ENCODE measurements at regions not wholly inside any gene's neighbourhood (a gene's known extent, or its start where the extent isn't known, plus 50 kb on each side); places are given as distances from the start of the nearest gene placed in this dataset.

GRCh38 chr3:81851176-81851575 lies 89.7 kb upstream of the GBE1 start:
- H2BK120ac ChIP-seq (ENCODE audit: low read depth, low read length): no peak overlapping the region
- no peak overlapping the region for H2BK15ac ChIP-seq (ENCODE audit: low read depth, poor library complexity, severe bottlenecking)
- no peak overlapping the region for H3K27ac ChIP-seq (ENCODE audit: low read length, poor library complexity, severe bottlenecking)
- no peak overlapping the region for H3K9ac ChIP-seq (ENCODE audit: low read length)
- H2BK12ac ChIP-seq (ENCODE audit: low read length in 2 of 2): no peak overlapping the region
- no peaks in the 10 kb centered on the region for H3K36me3 ChIP-seq (ENCODE audit: control insufficient read depth in 1 of 2, insufficient read depth in 2 of 2, low read depth in 1 of 2, low read length in 2 of 2)
- H3K4me2 ChIP-seq (ENCODE audit: low read length, poor library complexity, severe bottlenecking): no peak overlapping the region
- DNase-seq: no peak
- no peak overlapping the region for H3K14ac ChIP-seq (ENCODE audit: low read length in 2 of 2)
- H3K9me3 ChIP-seq (ENCODE audit: control insufficient read depth, low read length): no peaks in the 10 kb centered on the region
- H3K18ac ChIP-seq (ENCODE audit: low read depth in 1 of 2, low read length in 2 of 2): no peak overlapping the region
- H3K4me1 ChIP-seq (ENCODE audit: control insufficient read depth, insufficient read depth, low read depth, low read length): no peaks in the 10 kb centered on the region
- no peaks in the 10 kb centered on the region for H3K27me3 ChIP-seq (ENCODE audit: control insufficient read depth in 1 of 2, insufficient read depth in 1 of 2, low read length in 2 of 2)
- no peak overlapping the region for H2AK5ac ChIP-seq (ENCODE audit: low read length, severe bottlenecking)
- H2AFZ ChIP-seq (ENCODE audit: low read depth, low read length): no peak overlapping the region
- H3K23ac ChIP-seq (ENCODE audit: low read length in 2 of 2): no peak overlapping the region
- no peak overlapping the region for H4K91ac ChIP-seq (ENCODE audit: low read length)
- H3K4ac ChIP-seq (ENCODE audit: low read depth in 1 of 2, low read length in 2 of 2): no peak overlapping the region
- no peaks in the 10 kb centered on the region for H3K79me1 ChIP-seq (replicated peaks; ENCODE audit: low read length, poor library complexity, severe bottlenecking)
- H3K4me3 ChIP-seq (ENCODE audit: insufficient read depth in 1 of 2, low read depth in 1 of 2, low read length in 2 of 2): no peak overlapping the region
- no peak overlapping the region for H2BK5ac ChIP-seq (ENCODE audit: low read depth, low read length, poor library complexity, severe bottlenecking)
- no peak overlapping the region for H4K8ac ChIP-seq (ENCODE audit: low read length)

- 80% methylated on average over 1 of the region's 1 CpG for WGBS
- Histone ChIP-seq H2BK15ac (ENCODE audit: low read depth, poor library complexity, severe bottlenecking) (no peak overlapping the region), H3K9ac (ENCODE audit: low read length) (no peak overlapping the region), H3K4me2 (ENCODE audit: low read length, poor library complexity, severe bottlenecking) (no peak overlapping the region), H3K79me1 (replicated peaks; ENCODE audit: low read length, poor library complexity, severe bottlenecking) (no peaks in the 10 kb centered on the region), H3K36me3 (ENCODE audit: control insufficient read depth in 1 of 2, insufficient read depth in 2 of 2, low read depth in 1 of 2, low read length in 2 of 2) (no peaks in the 10 kb centered on the region), H2BK5ac (ENCODE audit: low read depth, low read length, poor library complexity, severe bottlenecking) (no peak overlapping the region), H3K27me3 (ENCODE audit: control insufficient read depth in 1 of 2, insufficient read depth in 1 of 2, low read length in 2 of 2) (no peaks in the 10 kb centered on the region), H3K27ac (ENCODE audit: low read length, poor library complexity, severe bottlenecking) (no peak overlapping the region), H3K23ac (ENCODE audit: low read length in 2 of 2) (no peak overlapping the region), H3K4me3 (ENCODE audit: insufficient read depth in 1 of 2, low read depth in 1 of 2, low read length in 2 of 2) (no peak overlapping the region), H2BK120ac (ENCODE audit: low read depth, low read length) (no peak overlapping the region), H3K14ac (ENCODE audit: low read length in 2 of 2) (no peak overlapping the region), H4K8ac (ENCODE audit: low read length) (no peak overlapping the region), H2BK12ac (ENCODE audit: low read length in 2 of 2) (no peak overlapping the region), H2AFZ (ENCODE audit: low read depth, low read length) (no peak overlapping the region), H3K4ac (ENCODE audit: low read depth in 1 of 2, low read length in 2 of 2) (no peak overlapping the region), H4K91ac (ENCODE audit: low read length) (no peak overlapping the region), H3K18ac (ENCODE audit: low read depth in 1 of 2, low read length in 2 of 2) (no peak overlapping the region), H3K9me3 (ENCODE audit: control insufficient read depth, low read length) (no peaks in the 10 kb centered on the region), H2AK5ac (ENCODE audit: low read length, severe bottlenecking) (no peak overlapping the region), H3K4me1 (ENCODE audit: control insufficient read depth, insufficient read depth, low read depth, low read length) (no peaks in the 10 kb centered on the region)
- no peak for DNase-seq
Measured at GRCh38 chr3:81846988-81847387, 85.5 kb upstream of the GBE1 start.

- H2BK15ac ChIP-seq (ENCODE audit: low read depth, poor library complexity, severe bottlenecking): no peak overlapping the region
- H3K36me3 ChIP-seq (ENCODE audit: control insufficient read depth in 1 of 2, insufficient read depth in 2 of 2, low read depth in 1 of 2, low read length in 2 of 2): no peaks in the 10 kb centered on the region
- no peaks in the 10 kb centered on the region for H3K27me3 ChIP-seq (ENCODE audit: control insufficient read depth in 1 of 2, insufficient read depth in 1 of 2, low read length in 2 of 2)
- H3K9ac ChIP-seq (ENCODE audit: low read length): no peak overlapping the region
- H2AFZ ChIP-seq (ENCODE audit: low read depth, low read length): no peak overlapping the region
- DNase-seq: no peak
- H4K8ac ChIP-seq (ENCODE audit: low read length): no peak overlapping the region
- no peak overlapping the region for H3K4me3 ChIP-seq (ENCODE audit: insufficient read depth in 1 of 2, low read depth in 1 of 2, low read length in 2 of 2)
- H2BK5ac ChIP-seq (ENCODE audit: low read depth, low read length, poor library complexity, severe bottlenecking): no peak overlapping the region
- H2AK5ac ChIP-seq (ENCODE audit: low read length, severe bottlenecking): no peak overlapping the region
- H3K79me1 ChIP-seq (replicated peaks; ENCODE audit: low read length, poor library complexity, severe bottlenecking): no peaks in the 10 kb centered on the region
- H3K23ac ChIP-seq (ENCODE audit: low read length in 2 of 2): no peak overlapping the region
- WGBS: no CpG with 5 or more reads among the region's 2 CpGs
- H4K91ac ChIP-seq (ENCODE audit: low read length): no peak overlapping the region
- H3K18ac ChIP-seq (ENCODE audit: low read depth in 1 of 2, low read length in 2 of 2): no peak overlapping the region
- no peak overlapping the region for H3K4me2 ChIP-seq (ENCODE audit: low read length, poor library complexity, severe bottlenecking)
- no peaks in the 10 kb centered on the region for H3K4me1 ChIP-seq (ENCODE audit: control insufficient read depth, insufficient read depth, low read depth, low read length)
- no peak overlapping the region for H2BK12ac ChIP-seq (ENCODE audit: low read length in 2 of 2)
- no peak overlapping the region for H3K4ac ChIP-seq (ENCODE audit: low read depth in 1 of 2, low read length in 2 of 2)
- no peak overlapping the region for H2BK120ac ChIP-seq (ENCODE audit: low read depth, low read length)
- H3K9me3 ChIP-seq (ENCODE audit: control insufficient read depth, low read length): no peaks in the 10 kb centered on the region
- H3K14ac ChIP-seq (ENCODE audit: low read length in 2 of 2): no peak overlapping the region
- H3K27ac ChIP-seq (ENCODE audit: low read length, poor library complexity, severe bottlenecking): no peak overlapping the region
Measured at GRCh38 chr3:81841540-81841939, 80.1 kb upstream of the GBE1 start.

GRCh38 chr3:81839504-81840094 lies 78.2 kb upstream of the GBE1 start:
- H4K8ac ChIP-seq (ENCODE audit: low read length): no peak overlapping the region
- no peak overlapping the region for H3K9ac ChIP-seq (ENCODE audit: low read length)
- no peaks in the 10 kb centered on the region for H3K9me3 ChIP-seq (ENCODE audit: control insufficient read depth, low read length)
- no peak overlapping the region for H3K4me3 ChIP-seq (ENCODE audit: insufficient read depth in 1 of 2, low read depth in 1 of 2, low read length in 2 of 2)
- no peak overlapping the region for H3K14ac ChIP-seq (ENCODE audit: low read length in 2 of 2)
- no peak overlapping the region for H2BK12ac ChIP-seq (ENCODE audit: low read length in 2 of 2)
- H2BK5ac ChIP-seq (ENCODE audit: low read depth, low read length, poor library complexity, severe bottlenecking): no peak overlapping the region
- H3K18ac ChIP-seq (ENCODE audit: low read depth in 1 of 2, low read length in 2 of 2): no peak overlapping the region
- H4K91ac ChIP-seq (ENCODE audit: low read length): no peak overlapping the region
- no peak overlapping the region for H3K23ac ChIP-seq (ENCODE audit: low read length in 2 of 2)
- no peaks in the 10 kb centered on the region for H3K4me1 ChIP-seq (ENCODE audit: control insufficient read depth, insufficient read depth, low read depth, low read length)
- H3K27me3 ChIP-seq (ENCODE audit: control insufficient read depth in 1 of 2, insufficient read depth in 1 of 2, low read length in 2 of 2): no peaks in the 10 kb centered on the region
- H2BK120ac ChIP-seq (ENCODE audit: low read depth, low read length): no peak overlapping the region
- H2AFZ ChIP-seq (ENCODE audit: low read depth, low read length): no peak overlapping the region
- no peak overlapping the region for H2BK15ac ChIP-seq (ENCODE audit: low read depth, poor library complexity, severe bottlenecking)
- no peak overlapping the region for H2AK5ac ChIP-seq (ENCODE audit: low read length, severe bottlenecking)
- no peak overlapping the region for H3K4ac ChIP-seq (ENCODE audit: low read depth in 1 of 2, low read length in 2 of 2)
- H3K4me2 ChIP-seq (ENCODE audit: low read length, poor library complexity, severe bottlenecking): no peak overlapping the region
- no peaks in the 10 kb centered on the region for H3K79me1 ChIP-seq (replicated peaks; ENCODE audit: low read length, poor library complexity, severe bottlenecking)
- 87% methylated on average over 3 of the region's 4 CpGs for WGBS
- peak; percentile 9 for DNase-seq
- H3K36me3 ChIP-seq (ENCODE audit: control insufficient read depth in 1 of 2, insufficient read depth in 2 of 2, low read depth in 1 of 2, low read length in 2 of 2): no peaks in the 10 kb centered on the region
- no peak overlapping the region for H3K27ac ChIP-seq (ENCODE audit: low read length, poor library complexity, severe bottlenecking)

Data from mesenchymal stem cell (in vitro differentiated cells and primary cell).